Mesenchymal stem cell (in vitro differentiated cells and primary cell): ENCODE measurements at regions not wholly inside any gene's neighbourhood (a gene's known extent, or its start where the extent isn't known, plus 50 kb on each side); places are given as distances from the start of the nearest gene placed in this dataset.
A peak's percentile ranks its signal among the peaks of the same experiment; 100 is the strongest.

ENCODE experiments used
- DNase-seq: peaks from one replicate; pipeline ENCODE4 v3.0.0-alpha.2; 2013
- H2AFZ ChIP-seq: one replicate; pipeline ENCODE4 v1.6.1; 2013; ENCODE audit warnings: low read depth, mild to moderate bottlenecking, control low read depth, inconsistent platforms, low read length, moderate library complexity
- H2AK5ac ChIP-seq: 2 replicates; pipeline ENCODE4 v1.6.1; 2013; ENCODE audit warnings: low read length, moderate library complexity, mild to moderate bottlenecking, inconsistent platforms; ENCODE audit not compliant: severe bottlenecking
- H2BK120ac ChIP-seq: one replicate; pipeline ENCODE4 v1.6.1; 2013; ENCODE audit warnings: low read depth, mild to moderate bottlenecking, inconsistent platforms, low read length, moderate library complexity
- H2BK12ac ChIP-seq, 2 experiments: one replicate each; pipeline ENCODE4 v1.6.1; 2013; ENCODE audit warnings: inconsistent platforms in 2 of 2, low read length in 2 of 2, mild to moderate bottlenecking in 2 of 2, moderate library complexity in 2 of 2, control low read depth in 1 of 2
- H2BK15ac ChIP-seq: one replicate; pipeline ENCODE4 v1.6.1; 2013; ENCODE audit warnings: mild to moderate bottlenecking, low read depth, inconsistent platforms; ENCODE audit not compliant: poor library complexity, severe bottlenecking
- H2BK5ac ChIP-seq: 2 replicates; pipeline ENCODE4 v1.6.1; 2013; ENCODE audit warnings: low read depth, mild to moderate bottlenecking, low read length, control low read depth, inconsistent platforms; ENCODE audit not compliant: poor library complexity, severe bottlenecking
- H3K14ac ChIP-seq, 2 experiments: one replicate each; pipeline ENCODE4 v1.6.1; 2013; ENCODE audit warnings: inconsistent platforms in 2 of 2, low read length in 2 of 2, control low read depth in 1 of 2, mild to moderate bottlenecking in 1 of 2, moderate library complexity in 1 of 2
- H3K18ac ChIP-seq, 2 experiments: one replicate each; pipeline ENCODE4 v1.6.1; 2013; ENCODE audit warnings: inconsistent platforms in 2 of 2, low read length in 2 of 2, control low read depth in 1 of 2, low read depth in 1 of 2, mild to moderate bottlenecking in 1 of 2
- H3K23ac ChIP-seq, 2 experiments: one replicate each; pipeline ENCODE4 v1.6.1; 2013; ENCODE audit warnings: inconsistent platforms in 2 of 2, low read length in 2 of 2, mild to moderate bottlenecking in 2 of 2, moderate library complexity in 2 of 2, control low read depth in 1 of 2
- H3K27ac ChIP-seq: 2 replicates; pipeline ENCODE4 v1.5.1; 2013; ENCODE audit warnings: mild to moderate bottlenecking, moderate library complexity, low read length, control low read depth, inconsistent platforms; ENCODE audit not compliant: poor library complexity, severe bottlenecking
- H3K27me3 ChIP-seq, 2 experiments: 2 replicates each; pipeline versions ENCODE4 v1.6.1 to v1.7.0; 2013; ENCODE audit warnings: low read length in 2 of 2, mild to moderate bottlenecking in 2 of 2, moderate library complexity in 2 of 2, control low read depth in 1 of 2, inconsistent platforms in 1 of 2; ENCODE audit not compliant: control insufficient read depth in 1 of 2, insufficient read depth in 1 of 2
- H3K36me3 ChIP-seq, 2 experiments: 2 replicates each; pipeline versions ENCODE4 v1.6.1 to v1.7.0; 2013; ENCODE audit warnings: low read length in 2 of 2, control low read depth in 1 of 2, inconsistent platforms in 1 of 2, low read depth in 1 of 2, mild to moderate bottlenecking in 1 of 2; ENCODE audit not compliant: insufficient read depth in 2 of 2, control insufficient read depth in 1 of 2
- H3K4ac ChIP-seq, 2 experiments: one replicate each; pipeline ENCODE4 v1.6.1; 2013; ENCODE audit warnings: inconsistent platforms in 2 of 2, low read length in 2 of 2, mild to moderate bottlenecking in 2 of 2, moderate library complexity in 2 of 2, control low read depth in 1 of 2, low read depth in 1 of 2
- H3K4me1 ChIP-seq: 2 replicates; pipeline ENCODE4 v1.6.1; 2013; ENCODE audit warnings: low read depth, low read length, control low read depth; ENCODE audit not compliant: control insufficient read depth, insufficient read depth
- H3K4me2 ChIP-seq: 2 replicates; pipeline ENCODE4 v1.6.1; 2013; ENCODE audit warnings: low read length, mild to moderate bottlenecking, inconsistent platforms; ENCODE audit not compliant: poor library complexity, severe bottlenecking
- H3K4me3 ChIP-seq, 2 experiments: 2 replicates each; pipeline versions ENCODE4 v1.5.1 to v1.7.0; 2013; ENCODE audit warnings: low read length in 2 of 2, mild to moderate bottlenecking in 2 of 2, control low read depth in 1 of 2, low read depth in 1 of 2; ENCODE audit not compliant: insufficient read depth in 1 of 2
- H3K79me1 ChIP-seq: replicated peaks from 2 replicates; pipeline ENCODE4 v1.6.1; 2013; ENCODE audit warnings: mild to moderate bottlenecking, control low read depth, low read length, inconsistent platforms; ENCODE audit not compliant: poor library complexity, severe bottlenecking
- H3K9ac ChIP-seq: 2 replicates; pipeline ENCODE4 v1.7.0; 2013; ENCODE audit warnings: mild to moderate bottlenecking, low read length, moderate library complexity
- H3K9me3 ChIP-seq: 2 replicates; pipeline ENCODE4 v1.7.0; 2013; ENCODE audit warnings: mild to moderate bottlenecking, low read length; ENCODE audit not compliant: control insufficient read depth
- H4K8ac ChIP-seq: one replicate; pipeline ENCODE4 v1.6.1; 2013; ENCODE audit warnings: inconsistent platforms, mild to moderate bottlenecking, low read length, moderate library complexity
- H4K91ac ChIP-seq: one replicate; pipeline ENCODE4 v1.6.1; 2013; ENCODE audit warnings: mild to moderate bottlenecking, low read length, inconsistent platforms
- WGBS: methylation state at CpG from one replicate; pipeline ENCODE4 v1.1.7; 2013; ENCODE audit warnings: mixed read lengths; 5-methylcytosine and 5-hydroxymethylcytosine counted together

DNA sequence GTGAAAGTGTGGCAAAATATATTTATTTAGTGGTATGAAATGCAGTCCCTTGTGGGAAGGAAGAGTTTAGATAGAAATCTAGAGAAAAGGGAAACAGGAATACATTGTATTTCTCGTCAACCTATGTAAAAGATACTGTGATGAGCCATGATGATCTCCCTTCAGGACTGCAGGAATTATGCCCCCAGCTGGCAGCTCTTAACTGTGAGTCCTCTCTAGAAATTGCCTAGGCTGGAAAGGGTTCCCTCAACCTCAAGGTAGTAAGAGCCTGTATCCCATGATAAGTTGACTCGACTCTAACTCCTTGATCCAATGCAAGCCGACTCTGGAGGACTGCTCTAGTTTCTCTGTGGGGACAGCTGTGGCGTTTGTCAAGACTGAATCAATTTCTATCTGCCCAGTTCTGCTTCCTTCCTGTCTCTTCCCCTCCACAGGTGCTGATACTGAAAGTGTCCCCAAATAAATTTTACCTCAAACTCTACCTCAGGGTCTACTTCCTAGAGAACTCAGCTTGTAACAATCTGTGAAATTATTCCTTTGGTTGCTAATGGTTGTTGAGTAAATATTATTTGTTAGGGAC, 897.3 kb downstream of the METTL15 start:
- Histone ChIP-seq H3K36me3 (no peaks in the 10 kb centered on the region), H3K4me1 (no peaks in the 10 kb centered on the region)

GRCh38 chr11:29002816-29003215, 894.6 kb downstream of the METTL15 start:
- no peaks in the 10 kb centered on the region for H3K27me3 ChIP-seq
- no peak overlapping the region for H3K14ac ChIP-seq
- no peak overlapping the region for H2BK15ac ChIP-seq

More for the DNA sequence above, 897.3 kb downstream of the METTL15 start:
- Histone ChIP-seq H2AK5ac (no peak overlapping the region), H2BK120ac (no peak overlapping the region), H3K79me1 (no peaks in the 10 kb centered on the region), H3K4me3 (no peak overlapping the region), H3K27me3 (no peaks in the 10 kb centered on the region), H2BK12ac (no peak overlapping the region), H3K4ac (no peak overlapping the region), H2AFZ (no peak overlapping the region), H3K23ac (no peak overlapping the region), H3K4me2 (no peak overlapping the region), H3K18ac (no peak overlapping the region), H3K14ac (no peak overlapping the region), H2BK15ac (no peak overlapping the region), H3K9ac (no peak overlapping the region), H3K9me3 (no peaks in the 10 kb centered on the region), H4K91ac (no peak overlapping the region), H4K8ac (no peak overlapping the region), H2BK5ac (no peak overlapping the region), H3K27ac (no peak overlapping the region)
- no peak for DNase-seq
- 99% methylated on average over 4 of the region's 4 CpGs for WGBS

GRCh38 chr11:28999620-29000019, 891.4 kb downstream of the METTL15 start:
- H4K91ac ChIP-seq, result no peak overlapping the region
- no peak overlapping the region for H2BK12ac ChIP-seq
- H2BK120ac ChIP-seq, result no peak overlapping the region
- H3K9ac ChIP-seq, result no peak overlapping the region
- no peak overlapping the region for H3K4me2 ChIP-seq
- no peak for DNase-seq
- H2BK15ac ChIP-seq, result no peak overlapping the region
- WGBS, result 100% methylated on average over 1 of the region's 1 CpG
- H3K4ac ChIP-seq, result no peak overlapping the region
- H3K27ac ChIP-seq, result no peak overlapping the region
- no peak overlapping the region for H3K14ac ChIP-seq
- no peak overlapping the region for H2BK5ac ChIP-seq
- H3K18ac ChIP-seq, result peak overlapping the region in 1 of 2 experiments; percentile 29
- H4K8ac ChIP-seq, result no peak overlapping the region
- H3K4me1 ChIP-seq, result no peaks in the 10 kb centered on the region
- H3K4me3 ChIP-seq, result no peak overlapping the region
- H2AK5ac ChIP-seq, result no peak overlapping the region
- no peaks in the 10 kb centered on the region for H3K9me3 ChIP-seq
- H3K36me3 ChIP-seq, result no peaks in the 10 kb centered on the region
- H3K23ac ChIP-seq, result no peak overlapping the region
- no peaks in the 10 kb centered on the region for H3K79me1 ChIP-seq
- no peaks in the 10 kb centered on the region for H3K27me3 ChIP-seq
- no peak overlapping the region for H2AFZ ChIP-seq

More at GRCh38 chr11:29002816-29003215, 894.6 kb downstream of the METTL15 start:
- Histone ChIP-seq H2BK120ac (no peak overlapping the region), H3K79me1 (no peaks in the 10 kb centered on the region), H3K4ac (no peak overlapping the region), H4K91ac (no peak overlapping the region), H3K27ac (no peak overlapping the region), H3K23ac (no peak overlapping the region), H3K9me3 (no peaks in the 10 kb centered on the region), H2BK12ac (no peak overlapping the region), H3K36me3 (no peaks in the 10 kb centered on the region), H3K9ac (no peak overlapping the region), H2AK5ac (no peak overlapping the region), H2AFZ (no peak overlapping the region), H2BK5ac (no peak overlapping the region), H4K8ac (no peak overlapping the region), H3K18ac (no peak overlapping the region), H3K4me1 (no peaks in the 10 kb centered on the region), H3K4me3 (no peak overlapping the region), H3K4me2 (no peak overlapping the region)
- no peak for DNase-seq
- 98% methylated on average over 3 of the region's 3 CpGs for WGBS

- Histone ChIP-seq H3K4me1 (no peaks in the 10 kb centered on the region), H3K27ac (no peak overlapping the region), H2AFZ (no peak overlapping the region), H3K79me1 (no peaks in the 10 kb centered on the region), H3K4ac (no peak overlapping the region), H4K91ac (no peak overlapping the region), H3K23ac (no peak overlapping the region), H3K14ac (no peak overlapping the region), H2BK120ac (no peak overlapping the region), H3K9ac (no peak overlapping the region), H3K27me3 (no peaks in the 10 kb centered on the region), H2AK5ac (no peak overlapping the region), H3K36me3 (no peaks in the 10 kb centered on the region), H3K4me3 (no peak overlapping the region), H2BK12ac (no peak overlapping the region), H3K9me3 (no peaks in the 10 kb centered on the region), H2BK5ac (no peak overlapping the region), H4K8ac (no peak overlapping the region), H2BK15ac (no peak overlapping the region), H3K4me2 (no peak overlapping the region), H3K18ac (no peak overlapping the region)
- DNase-seq, result no peak
- WGBS, result 75% methylated on average over 2 of the region's 2 CpGs
Observed at GRCh38 chr11:28992996-28993395, 884.8 kb downstream of the METTL15 start.
